Astrocyte (in vitro differentiated cells and primary cell): ENCODE measurements at regions not wholly inside any gene's neighbourhood (a gene's known extent, or its start where the extent isn't known, plus 50 kb on each side); places are given as distances from the start of the nearest gene placed in this dataset.

Source experiments
- DNase-seq: peaks from one replicate; pipeline ENCODE4 v3.0.0-alpha.2; 2010; ENCODE audit warnings: low read depth
- FAIRE-seq: peaks from 2 replicates; lab custom pipeline; 2011; peaks lifted over from hg19 to GRCh38; lab: Jason Lieb, UNC
- H2AFZ ChIP-seq: 2 replicates; pipeline ENCODE4 v1.6.0; 2012; ENCODE audit warnings: low read depth, low read length, inconsistent platforms
- H3K27ac ChIP-seq: 2 replicates; pipeline ENCODE4 v1.5.1; 2011; ENCODE audit warnings: low read depth, low read length, inconsistent platforms
- H3K27me3 ChIP-seq: 2 replicates; pipeline ENCODE4 v1.6.0; 2011; ENCODE audit warnings: low read length, inconsistent platforms; ENCODE audit not compliant: insufficient read depth
- H3K36me3 ChIP-seq: 2 replicates; pipeline ENCODE4 v1.5.1; 2011; ENCODE audit warnings: low read length, inconsistent platforms; ENCODE audit not compliant: insufficient read depth
- H3K4me1 ChIP-seq: 2 replicates; pipeline ENCODE4 v1.5.1; 2011; ENCODE audit warnings: low read length, inconsistent platforms; ENCODE audit not compliant: insufficient read depth
- H3K4me2 ChIP-seq: 2 replicates; pipeline ENCODE4 v1.6.0; 2012; ENCODE audit warnings: low read length, inconsistent platforms
- H3K4me3 ChIP-seq: 2 replicates; pipeline ENCODE4 v1.5.1; 2011; ENCODE audit warnings: low read depth, mild to moderate bottlenecking, low read length, inconsistent platforms; ENCODE audit not compliant: insufficient read depth
- H3K79me2 ChIP-seq: 2 replicates; pipeline ENCODE4 v1.6.0; 2012; ENCODE audit warnings: mild to moderate bottlenecking, low read length, inconsistent platforms; ENCODE audit not compliant: insufficient read depth
- H3K9ac ChIP-seq: 2 replicates; pipeline ENCODE4 v1.6.0; 2012; ENCODE audit warnings: mild to moderate bottlenecking, low read length, inconsistent platforms
- H3K9me3 ChIP-seq: 2 replicates; pipeline ENCODE4 v1.5.1; 2012; ENCODE audit warnings: low read depth, mild to moderate bottlenecking, low read length, inconsistent platforms; ENCODE audit not compliant: insufficient read depth
- H4K20me1 ChIP-seq: 2 replicates; pipeline ENCODE4 v1.6.0; 2012; ENCODE audit warnings: low read length, inconsistent platforms; ENCODE audit not compliant: insufficient read depth
- H3K27ac Mint-ChIP-seq: one replicate; pipeline ENCODE4 v1.8.0; 2021; ENCODE audit warnings: mild to moderate bottlenecking, mixed read lengths; ENCODE audit not compliant: unreplicated experiment
- H3K27me3 Mint-ChIP-seq: one replicate; pipeline ENCODE4 v1.8.0; 2021; ENCODE audit warnings: low read depth, mixed read lengths; ENCODE audit not compliant: unreplicated experiment
- H3K36me3 Mint-ChIP-seq: one replicate; pipeline ENCODE4 v1.8.0; 2021; ENCODE audit warnings: low read depth, mixed read lengths; ENCODE audit not compliant: unreplicated experiment
- H3K4me1 Mint-ChIP-seq: one replicate; pipeline ENCODE4 v1.8.0; 2021; ENCODE audit warnings: low read depth, mixed read lengths; ENCODE audit not compliant: unreplicated experiment
- H3K4me3 Mint-ChIP-seq: one replicate; pipeline ENCODE4 v1.8.0; 2021; ENCODE audit warnings: mild to moderate bottlenecking, moderate library complexity, mixed read lengths; ENCODE audit not compliant: unreplicated experiment
- H3K9me3 Mint-ChIP-seq: one replicate; pipeline ENCODE4 v1.8.0; 2021; ENCODE audit warnings: mild to moderate bottlenecking, mixed read lengths; ENCODE audit not compliant: unreplicated experiment
- EZH2 ChIP-seq: IDR thresholded peaks from 2 replicates; pipeline ENCODE4 v1.6.1; 2012; ENCODE audit warnings: mild to moderate bottlenecking, low read length, inconsistent platforms; ENCODE audit not compliant: insufficient read depth
- TF ChIP-seq, protein P1 (sequence below): IDR thresholded peaks from 2 replicates; pipeline ENCODE4 v1.5.1; 2011; ENCODE audit warnings: low read depth, mild to moderate bottlenecking, inconsistent platforms, low read length, moderate library complexity; ENCODE audit not compliant: insufficient read depth

DNA sequence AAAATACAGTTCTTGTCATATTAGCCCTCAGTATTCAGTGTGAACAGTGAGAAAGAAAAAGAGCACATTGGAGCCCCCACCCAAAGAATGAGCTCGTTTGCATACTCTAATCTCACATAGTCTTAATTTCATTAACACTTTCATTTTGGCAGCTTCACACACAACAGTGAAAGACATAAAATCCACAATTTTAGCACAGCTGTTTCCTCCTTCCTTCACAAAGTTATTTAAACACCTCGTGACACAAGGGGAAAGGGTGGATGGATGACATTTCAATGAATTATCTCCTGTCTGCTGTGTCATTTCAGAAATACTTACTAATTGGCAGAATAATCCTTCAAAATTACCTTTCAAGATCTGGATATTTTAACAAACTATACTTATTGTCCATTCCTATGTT lies 299.3 kb downstream of the KCNJ2 start:
- Histone ChIP-seq H3K4me1 (no peaks in the 10 kb centered on the region), H3K27ac (no peak overlapping the region), H2AFZ (no peak overlapping the region), H3K9ac (no peak overlapping the region), H3K79me2 (no peaks in the 10 kb centered on the region), H3K9me3 (no peaks in the 10 kb centered on the region), H3K4me2 (no peak overlapping the region), H3K36me3 (no peaks in the 10 kb centered on the region), H4K20me1 (no peaks in the 10 kb centered on the region), H3K4me3 (no peak overlapping the region), H3K27me3 (no peaks in the 10 kb centered on the region)
- DNase-seq (no peak), FAIRE-seq (no peak)
- no peak overlapping the region for H3K27ac Mint-ChIP-seq
- H3K9me3 Mint-ChIP-seq, result no peaks in the 10 kb centered on the region
- no peaks in the 10 kb centered on the region for H3K4me1 Mint-ChIP-seq
- H3K4me3 Mint-ChIP-seq, result no peak overlapping the region
- H3K36me3 Mint-ChIP-seq, result no peaks in the 10 kb centered on the region
- no peak for TF ChIP-seq EZH2
- TF ChIP-seq, protein P1, sequence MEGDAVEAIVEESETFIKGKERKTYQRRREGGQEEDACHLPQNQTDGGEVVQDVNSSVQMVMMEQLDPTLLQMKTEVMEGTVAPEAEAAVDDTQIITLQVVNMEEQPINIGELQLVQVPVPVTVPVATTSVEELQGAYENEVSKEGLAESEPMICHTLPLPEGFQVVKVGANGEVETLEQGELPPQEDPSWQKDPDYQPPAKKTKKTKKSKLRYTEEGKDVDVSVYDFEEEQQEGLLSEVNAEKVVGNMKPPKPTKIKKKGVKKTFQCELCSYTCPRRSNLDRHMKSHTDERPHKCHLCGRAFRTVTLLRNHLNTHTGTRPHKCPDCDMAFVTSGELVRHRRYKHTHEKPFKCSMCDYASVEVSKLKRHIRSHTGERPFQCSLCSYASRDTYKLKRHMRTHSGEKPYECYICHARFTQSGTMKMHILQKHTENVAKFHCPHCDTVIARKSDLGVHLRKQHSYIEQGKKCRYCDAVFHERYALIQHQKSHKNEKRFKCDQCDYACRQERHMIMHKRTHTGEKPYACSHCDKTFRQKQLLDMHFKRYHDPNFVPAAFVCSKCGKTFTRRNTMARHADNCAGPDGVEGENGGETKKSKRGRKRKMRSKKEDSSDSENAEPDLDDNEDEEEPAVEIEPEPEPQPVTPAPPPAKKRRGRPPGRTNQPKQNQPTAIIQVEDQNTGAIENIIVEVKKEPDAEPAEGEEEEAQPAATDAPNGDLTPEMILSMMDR, result no peak
- no peaks in the 10 kb centered on the region for H3K27me3 Mint-ChIP-seq

DNA sequence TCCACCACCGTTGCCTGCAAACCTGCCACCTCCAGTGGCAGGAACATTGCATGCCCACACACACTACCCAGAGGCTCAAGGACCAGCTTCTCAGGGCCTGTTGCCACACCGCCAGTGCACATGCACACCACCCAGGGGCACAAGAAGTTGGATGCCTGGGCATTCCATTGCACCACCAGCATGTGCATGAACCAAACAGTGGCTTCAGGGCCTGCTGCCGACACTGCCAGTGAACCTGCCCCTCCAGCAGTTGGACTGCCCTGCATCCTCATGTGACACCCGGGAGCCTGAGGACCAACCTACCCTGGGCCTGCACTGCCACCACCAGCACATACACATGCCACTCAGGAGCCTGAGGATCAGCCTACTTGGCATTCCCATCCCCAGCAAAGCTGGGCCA lies 303.7 kb downstream of the KCNJ2 start:
- DNase-seq (no peak), FAIRE-seq (no peak)
- Histone ChIP-seq H3K4me1 (no peaks in the 10 kb centered on the region), H3K9me3 (no peaks in the 10 kb centered on the region), H3K36me3 (no peaks in the 10 kb centered on the region), H3K9ac (no peak overlapping the region), H3K4me3 (no peak overlapping the region), H3K27me3 (no peaks in the 10 kb centered on the region), H3K27ac (no peak overlapping the region), H3K4me2 (no peak overlapping the region), H4K20me1 (no peaks in the 10 kb centered on the region), H2AFZ (no peak overlapping the region), H3K79me2 (no peaks in the 10 kb centered on the region)
- H3K36me3 Mint-ChIP-seq, result no peaks in the 10 kb centered on the region
- TF ChIP-seq, protein P1, result no peak
- TF ChIP-seq EZH2, result no peak
- H3K4me3 Mint-ChIP-seq, result no peak overlapping the region
- no peak overlapping the region for H3K27ac Mint-ChIP-seq
- no peaks in the 10 kb centered on the region for H3K4me1 Mint-ChIP-seq
- H3K9me3 Mint-ChIP-seq, result no peaks in the 10 kb centered on the region
- H3K27me3 Mint-ChIP-seq, result no peaks in the 10 kb centered on the region

DNA sequence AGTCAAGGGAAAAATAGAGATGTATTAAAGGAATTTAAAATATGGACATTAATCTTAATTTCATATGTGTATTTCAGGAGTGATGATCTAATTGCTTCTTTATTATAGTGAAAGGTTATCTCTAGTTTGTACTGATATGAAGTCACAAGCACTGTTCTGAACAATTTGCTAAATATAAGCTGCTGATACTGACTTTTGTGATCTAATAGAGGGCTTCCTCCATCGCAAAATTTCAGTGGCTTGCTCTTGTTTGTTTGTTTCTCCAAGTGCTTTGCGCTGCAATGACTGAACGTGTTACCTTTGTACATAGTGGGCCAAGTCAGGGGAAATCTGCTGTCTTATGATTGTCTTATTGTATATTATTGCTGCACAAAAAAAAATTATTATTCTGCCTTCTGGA lies 307.0 kb downstream of the KCNJ2 start:
- H3K4me2 ChIP-seq, result no peak overlapping the region
- no peaks in the 10 kb centered on the region for H3K36me3 Mint-ChIP-seq
- no peaks in the 10 kb centered on the region for H3K27me3 ChIP-seq
- H3K4me3 ChIP-seq, result no peak overlapping the region
- DNase-seq (no peak), FAIRE-seq (no peak)
- no peaks in the 10 kb centered on the region for H3K27me3 Mint-ChIP-seq
- H2AFZ ChIP-seq, result no peak overlapping the region
- H3K9ac ChIP-seq, result no peak overlapping the region
- no peaks in the 10 kb centered on the region for H3K4me1 Mint-ChIP-seq
- no peak overlapping the region for H3K27ac ChIP-seq
- no peak overlapping the region for H3K4me3 Mint-ChIP-seq
- H3K36me3 ChIP-seq, result no peaks in the 10 kb centered on the region
- H4K20me1 ChIP-seq, result no peaks in the 10 kb centered on the region
- H3K4me1 ChIP-seq, result no peaks in the 10 kb centered on the region
- H3K79me2 ChIP-seq, result no peaks in the 10 kb centered on the region
- TF ChIP-seq, protein P1, result no peak
- no peak for TF ChIP-seq EZH2
- H3K9me3 Mint-ChIP-seq, result no peaks in the 10 kb centered on the region
- no peaks in the 10 kb centered on the region for H3K9me3 ChIP-seq
- H3K27ac Mint-ChIP-seq, result no peak overlapping the region
